ENCODE measurements at regions not wholly inside any gene's neighbourhood (a gene's known extent, or its start where the extent isn't known, plus 50 kb on each side); places are given as distances from the start of the nearest gene placed in this dataset.
"Not testable (repeated sequence)": the region's sequence is repeated elsewhere in the genome, so short reads cannot be mapped to it uniquely, and the experiment has no call there.

DNA sequence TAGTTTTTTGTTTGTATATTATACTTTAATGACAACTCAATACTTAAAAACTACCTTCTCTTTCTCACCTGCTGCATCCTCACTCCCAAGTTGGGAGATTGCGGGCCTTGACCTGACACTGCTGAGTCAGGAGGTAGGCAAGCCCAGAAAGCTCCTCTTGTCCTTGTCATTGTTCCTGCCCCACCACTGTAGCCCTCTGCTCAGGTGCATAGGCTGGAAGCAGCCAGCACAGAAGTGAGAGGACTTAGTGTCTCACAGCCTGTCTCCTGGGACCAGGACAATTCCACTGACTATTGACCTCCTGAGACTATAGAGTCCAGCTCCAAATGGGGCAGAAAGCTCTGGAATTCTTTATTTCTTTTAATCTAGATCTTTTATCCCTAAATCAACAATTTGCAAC is 123.5 kb upstream of the NDP start:
- no peak for DNase-seq

DNA sequence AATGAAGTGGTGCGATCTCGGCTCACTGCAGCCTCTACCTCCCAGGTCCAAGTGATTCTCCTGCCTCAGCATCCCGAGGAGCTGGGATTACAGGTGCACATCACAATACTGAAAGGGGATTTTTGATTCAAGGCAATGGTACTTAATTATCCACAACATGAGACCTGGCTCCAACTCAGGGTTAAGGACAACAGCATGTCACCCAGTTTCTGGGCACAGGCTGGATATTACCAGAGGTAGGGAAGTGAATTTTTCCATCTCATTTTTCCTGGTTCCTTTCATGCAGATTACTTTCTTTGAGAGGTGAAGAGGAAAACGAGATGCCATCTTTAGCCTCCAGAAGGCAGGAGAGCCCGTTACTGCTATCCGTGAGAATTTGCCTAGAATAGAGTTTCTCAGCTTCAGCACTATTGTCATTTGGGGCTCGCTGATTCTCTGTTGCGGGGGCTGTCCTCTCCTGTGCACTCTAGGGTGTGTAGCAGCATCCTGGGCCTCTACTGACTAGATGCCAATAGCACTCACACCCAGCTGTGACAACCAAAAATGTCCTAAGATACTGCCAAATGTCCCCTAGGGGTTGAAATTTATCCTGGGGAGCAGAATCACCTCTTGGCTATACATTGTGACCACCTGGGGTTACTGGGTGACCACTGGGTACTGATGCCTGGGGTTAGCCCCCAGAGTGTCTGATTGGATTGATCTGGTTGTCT is 121.8 kb upstream of the NDP start:
- no peak for DNase-seq

DNA sequence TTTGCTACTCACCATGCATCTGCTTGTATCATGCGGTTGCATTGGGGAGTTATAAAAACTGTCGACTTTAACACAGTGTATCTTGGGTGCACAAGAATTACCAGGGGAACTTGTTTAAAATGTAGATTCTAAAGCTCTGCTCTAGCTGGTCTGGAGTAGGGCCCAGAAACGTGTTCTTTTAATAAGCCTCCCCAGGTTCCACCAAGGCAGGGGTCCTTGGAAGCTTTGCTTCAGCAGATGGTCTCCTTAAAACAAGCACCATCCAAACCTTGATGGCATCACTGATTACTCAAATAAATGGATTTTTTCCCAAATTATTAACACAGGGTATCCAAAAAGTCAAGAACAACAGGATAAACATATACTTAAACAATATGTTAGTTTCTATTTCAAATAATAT is 120.2 kb upstream of the NDP start:
- no peak for DNase-seq

DNA sequence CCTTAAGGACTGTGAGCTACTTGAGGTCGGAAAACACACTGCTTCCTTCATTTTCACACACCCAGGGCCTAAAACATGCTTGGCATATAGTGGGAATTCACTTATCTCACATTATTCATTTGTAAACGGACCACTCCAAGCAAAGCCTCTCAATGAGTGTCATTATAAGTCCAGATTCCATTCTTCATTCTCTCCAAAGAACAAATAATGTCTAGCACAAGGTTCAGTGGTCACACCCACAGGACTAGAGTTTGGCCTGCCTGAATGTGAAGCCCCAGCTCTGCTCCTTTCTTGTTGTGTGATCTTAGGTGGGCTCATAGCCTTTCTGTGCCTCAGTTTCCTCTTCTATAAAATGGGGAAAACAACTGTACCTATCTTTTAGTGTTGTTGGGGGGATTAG is 119.6 kb upstream of the NDP start:
- no peak for DNase-seq

DNA sequence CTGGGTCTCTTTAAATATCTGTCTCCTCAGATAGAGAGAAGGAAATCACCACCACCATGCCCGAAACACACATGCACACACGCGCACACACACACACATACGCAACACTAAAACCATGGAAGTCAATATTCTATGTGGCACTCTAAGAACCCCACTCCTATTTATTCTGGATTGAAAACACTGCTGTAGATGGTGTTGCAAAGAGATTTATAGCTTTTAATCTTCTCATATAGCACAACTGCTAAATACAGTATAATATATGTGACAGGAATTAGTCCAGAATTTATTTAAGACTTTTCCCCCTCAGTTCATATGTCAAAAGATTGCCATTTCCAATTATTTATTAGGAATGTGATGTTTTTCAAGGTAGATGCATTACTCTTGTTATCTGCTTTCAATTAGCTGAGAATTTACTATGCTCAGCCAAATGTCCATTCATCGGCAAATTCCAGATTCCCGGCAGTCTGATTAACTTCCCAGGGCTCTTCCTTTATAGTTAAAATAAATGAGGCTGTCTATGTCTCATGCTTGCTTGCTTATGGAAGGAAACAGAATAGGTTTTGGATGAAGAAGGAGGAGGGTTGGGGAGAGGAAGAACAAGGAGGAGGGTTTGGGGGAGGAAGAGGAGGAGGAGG is 115.4 kb upstream of the NDP start:
- DNase-seq, result no peak

DNA sequence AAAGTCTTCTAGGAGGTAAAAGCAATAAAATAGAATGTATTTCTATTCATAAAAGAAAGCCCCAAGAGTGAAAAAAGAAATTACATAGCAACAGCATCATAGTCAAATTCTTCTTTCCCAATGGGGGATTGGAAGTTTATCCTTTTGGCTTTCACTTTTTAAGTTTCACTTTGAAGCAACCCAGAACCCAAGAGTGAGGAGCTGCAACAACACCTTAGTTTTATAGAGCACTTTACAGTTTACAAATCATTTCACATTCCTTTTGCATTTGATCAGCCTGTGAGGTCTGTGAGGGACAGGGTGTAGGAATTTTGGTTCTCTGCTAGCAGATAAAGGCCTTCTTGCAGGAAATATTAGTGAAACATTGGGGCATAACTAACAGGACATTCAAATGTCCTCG is 112.0 kb upstream of the NDP start:
- DNase-seq, result no peak

DNA sequence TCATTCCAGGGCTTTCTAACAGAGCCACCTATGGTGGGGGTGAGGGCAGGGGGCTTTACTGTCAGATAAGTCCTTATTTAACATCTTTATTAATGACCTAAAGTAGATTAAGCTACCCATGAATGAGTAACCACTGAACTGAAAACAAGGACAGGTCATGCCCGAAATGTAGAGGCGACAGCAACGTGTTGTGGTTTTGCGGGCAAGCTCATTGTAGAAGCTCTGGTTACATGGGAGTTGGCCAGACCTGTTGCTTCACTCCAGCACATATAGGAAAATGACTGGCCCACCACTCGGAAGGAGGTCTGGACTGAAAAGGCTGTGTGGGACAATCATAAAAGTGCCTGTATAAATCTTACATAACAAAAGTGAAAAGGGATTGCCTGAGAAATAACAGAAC is 109.6 kb upstream of the NDP start:
- DNase-seq, result peak; percentile 84

DNA sequence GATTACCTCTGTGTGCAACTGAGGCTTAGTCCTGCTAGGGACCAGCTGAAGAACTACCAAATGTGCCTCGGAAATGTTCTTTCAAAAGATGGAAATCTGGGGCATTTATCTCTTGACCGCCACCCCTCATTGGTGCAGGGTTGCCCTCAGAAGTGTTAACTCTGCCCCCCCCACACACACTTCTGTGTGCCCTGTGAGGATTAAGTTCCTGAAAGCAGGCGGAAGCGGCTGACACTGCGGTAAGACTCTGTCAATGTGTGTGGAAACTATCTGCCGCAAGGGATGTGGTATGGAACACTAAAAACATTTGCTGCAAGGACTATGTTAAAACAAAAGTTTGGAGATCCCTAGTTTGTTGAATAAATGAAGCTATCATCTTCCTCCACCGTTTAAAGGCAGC is 106.9 kb upstream of the NDP start:
- peak; percentile 92 for DNase-seq

DNA sequence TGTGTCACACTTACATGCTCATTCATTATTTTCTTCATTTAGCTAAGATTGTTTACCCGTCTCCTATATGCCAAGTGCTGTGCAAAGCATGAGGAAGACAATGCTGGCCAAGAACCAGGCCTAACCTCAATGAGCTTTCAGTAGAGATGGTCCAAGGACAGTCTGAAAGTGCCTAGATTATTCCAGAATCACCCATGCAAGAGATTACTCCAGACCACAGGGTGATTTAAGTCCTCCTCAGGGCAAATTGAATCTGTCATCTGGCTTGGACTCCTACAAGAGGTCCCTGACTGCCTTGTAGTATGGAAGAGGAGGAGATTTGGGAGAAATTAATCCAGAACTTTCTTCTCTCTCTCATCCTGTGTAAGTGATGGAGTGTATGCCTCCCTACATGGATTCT is 99.4 kb upstream of the NDP start:
- DNase-seq, result no peak

DNA sequence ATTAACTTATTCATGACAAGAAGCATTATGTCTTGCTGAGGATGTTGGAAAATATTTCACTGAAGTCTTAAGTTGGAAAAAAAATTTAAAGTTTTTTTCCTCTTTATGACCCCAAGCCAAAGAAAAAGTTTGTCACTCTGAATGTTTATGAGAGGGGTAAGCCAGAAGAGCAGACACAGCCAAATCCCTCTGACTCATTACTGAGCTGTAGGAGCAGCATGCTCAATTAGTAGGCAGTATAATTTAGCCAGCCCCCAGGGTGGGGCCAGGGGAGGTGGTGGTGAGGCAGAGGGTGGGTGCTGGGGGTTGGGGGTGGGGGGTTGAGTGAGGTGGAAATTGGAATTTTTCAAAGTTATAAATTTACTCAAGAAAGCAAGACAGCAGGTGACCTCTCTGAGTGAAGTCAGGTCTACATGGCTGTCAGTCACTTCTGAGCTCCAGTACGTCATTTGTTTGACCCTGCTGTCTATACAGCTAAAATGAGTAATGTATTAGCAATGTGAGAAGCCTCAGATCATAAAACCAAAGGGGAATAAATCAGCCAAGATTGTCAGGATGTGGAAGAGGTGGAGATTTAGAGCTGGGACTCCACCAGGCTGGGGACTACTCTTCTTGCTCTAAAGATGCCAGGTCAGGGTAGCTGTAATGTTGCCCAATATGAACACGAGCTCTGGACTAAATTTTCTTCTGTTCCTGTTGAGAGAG is 98.8 kb upstream of the NDP start:
- DNase-seq, result no peak

DNA sequence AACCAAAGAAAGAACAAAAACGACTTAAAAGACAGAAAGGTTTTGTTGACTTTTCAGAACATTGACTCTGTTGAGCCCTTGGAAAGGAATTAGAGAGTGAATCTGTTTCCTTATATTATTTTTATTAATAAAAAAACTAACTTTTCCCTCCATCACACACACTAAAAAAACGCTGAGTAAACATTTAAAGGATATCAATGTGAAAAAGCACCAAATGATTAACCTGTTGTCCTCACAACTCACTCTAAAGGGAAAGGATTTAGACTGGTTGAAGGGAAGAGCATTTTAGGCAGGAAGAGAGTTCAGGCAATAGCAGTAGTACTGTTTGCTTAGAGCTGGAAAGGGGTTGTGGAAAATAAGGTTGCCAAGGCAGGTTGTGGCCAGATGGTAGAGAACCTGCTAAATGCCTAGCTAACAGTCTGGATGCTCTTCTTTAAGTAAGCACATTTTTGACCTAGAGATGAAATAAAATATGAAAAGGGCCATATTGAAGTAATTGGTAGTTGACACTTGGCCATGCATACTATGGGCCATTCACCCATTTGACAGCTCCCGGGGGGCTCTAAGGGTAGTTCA is 98.0 kb upstream of the NDP start:
- DNase-seq, result no peak

DNA sequence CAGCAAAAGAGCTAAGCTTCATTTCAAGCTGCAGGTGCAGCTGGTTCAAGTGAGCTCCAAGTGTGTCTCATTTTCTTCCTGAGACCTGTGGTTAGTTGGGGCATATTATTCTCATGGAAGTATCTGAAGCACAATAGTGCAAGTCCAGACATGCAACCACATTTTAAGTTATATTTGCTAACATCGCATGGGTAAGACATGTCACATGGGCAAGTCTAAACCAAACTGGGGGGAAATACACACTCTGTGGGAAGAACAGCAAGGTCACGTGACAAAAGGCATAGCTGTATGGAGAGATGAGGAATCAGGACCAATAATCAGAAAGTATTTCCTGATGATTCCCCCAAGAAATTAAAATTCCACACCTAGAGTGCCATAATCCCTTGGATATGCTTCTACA is 94.9 kb upstream of the NDP start:
- no peak for DNase-seq

DNA sequence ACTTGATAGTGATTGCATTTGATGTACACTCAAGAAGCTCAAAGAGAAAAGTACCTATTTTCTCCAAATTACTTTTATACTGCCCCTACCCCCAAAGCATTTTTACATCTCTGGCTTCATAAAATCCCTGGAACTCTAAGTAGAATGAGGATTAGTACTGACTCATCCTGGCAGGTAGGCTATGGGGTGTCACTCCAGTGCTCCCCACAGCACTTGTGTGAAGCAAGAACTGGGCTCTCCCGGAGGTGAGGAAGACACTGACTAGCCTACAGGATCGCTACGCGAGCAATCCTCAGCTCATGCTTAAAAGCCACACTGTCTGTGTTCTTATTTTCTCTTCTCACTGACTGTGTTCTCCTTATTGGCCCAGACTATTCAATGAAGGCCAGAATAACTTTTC is 90.4 kb upstream of the NDP start:
- no peak for DNase-seq

DNA sequence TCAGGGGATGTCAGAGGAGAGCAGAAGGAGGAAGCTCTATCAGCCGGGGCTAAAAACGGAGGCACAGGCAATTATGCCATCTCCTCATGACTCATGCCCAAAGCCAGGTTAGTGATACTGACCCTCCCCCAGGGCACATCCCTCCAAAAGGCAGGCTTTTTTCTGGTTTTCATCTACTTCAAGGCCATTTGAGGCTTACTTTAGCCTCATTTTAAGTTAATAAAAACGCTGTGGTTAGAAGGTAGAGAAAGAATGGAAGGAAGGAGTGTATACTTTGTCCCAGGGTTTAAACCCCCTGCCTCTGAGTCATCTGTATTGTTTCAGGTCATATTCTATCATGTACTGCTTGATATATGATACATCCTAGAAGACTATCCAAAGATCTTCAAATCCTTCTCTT is 89.7 kb upstream of the NDP start:
- DNase-seq, result peak; percentile 32

DNA sequence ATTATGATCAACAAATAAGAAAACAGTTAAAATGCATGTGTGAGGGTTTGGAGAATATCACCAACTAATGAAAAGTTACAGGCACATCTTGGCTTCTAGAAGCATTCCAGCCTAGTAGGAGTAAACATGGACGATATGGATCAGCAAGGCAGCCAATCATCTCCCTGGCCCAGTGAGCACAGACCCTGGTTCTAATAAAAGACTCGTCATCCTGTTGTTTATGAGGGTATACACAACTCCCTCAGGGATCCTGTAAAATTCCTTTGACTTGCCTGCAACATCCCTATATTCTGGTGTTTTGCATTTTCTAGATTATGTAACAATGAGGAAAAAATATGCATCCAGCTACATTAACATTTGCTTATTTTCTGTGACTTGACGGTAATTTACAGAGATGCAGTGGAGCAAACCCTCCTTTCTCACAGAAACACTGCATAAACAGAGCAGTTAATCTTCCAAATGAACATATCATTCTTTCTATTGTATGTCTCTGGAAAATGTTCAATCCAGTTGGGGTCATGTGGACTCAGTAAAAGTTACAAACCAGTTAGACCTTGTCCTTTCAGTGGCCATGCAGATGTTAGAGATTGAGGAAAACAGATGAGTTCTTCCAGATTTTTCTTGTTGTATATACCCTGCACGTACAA is 88.9 kb upstream of the NDP start:
- no peak for DNase-seq

DNA sequence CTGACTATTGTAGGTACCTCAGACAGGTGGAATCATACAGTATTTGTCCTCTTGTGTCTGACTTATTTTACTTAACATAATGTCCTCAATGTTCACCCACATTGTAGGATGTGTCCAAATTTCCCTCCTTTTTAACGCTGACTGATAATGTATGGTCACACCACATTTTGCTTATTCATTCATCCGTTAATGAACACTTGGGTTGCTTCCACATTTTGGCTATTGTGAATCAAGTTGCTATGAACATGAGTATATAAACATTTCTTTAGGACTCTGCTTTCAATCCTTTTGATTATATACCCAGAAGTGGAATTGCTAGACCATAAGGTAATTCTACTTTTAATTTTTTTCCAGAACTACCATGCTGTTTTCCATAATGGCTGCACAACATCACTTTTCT is 87.0 kb upstream of the NDP start:
- DNase-seq, result no peak

DNA sequence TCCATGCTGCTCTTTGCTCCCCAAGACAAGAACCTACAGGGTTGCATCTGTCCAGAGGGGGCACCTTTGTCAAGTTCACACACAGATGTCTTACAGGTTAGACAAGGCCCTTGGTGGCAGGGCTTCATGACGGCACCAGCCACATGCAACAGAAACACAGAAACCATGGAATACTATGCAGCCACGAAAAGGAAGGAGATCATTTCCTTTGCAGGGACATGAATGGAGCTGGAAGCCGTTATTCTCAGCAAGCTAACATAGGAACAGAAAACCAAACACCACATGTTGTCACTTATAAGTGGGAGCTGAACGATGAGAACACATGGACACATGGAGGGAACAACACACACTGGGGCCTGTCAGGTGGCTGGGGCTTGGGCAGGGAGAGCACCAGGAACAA is 85.1 kb upstream of the NDP start:
- no peak for DNase-seq

DNA sequence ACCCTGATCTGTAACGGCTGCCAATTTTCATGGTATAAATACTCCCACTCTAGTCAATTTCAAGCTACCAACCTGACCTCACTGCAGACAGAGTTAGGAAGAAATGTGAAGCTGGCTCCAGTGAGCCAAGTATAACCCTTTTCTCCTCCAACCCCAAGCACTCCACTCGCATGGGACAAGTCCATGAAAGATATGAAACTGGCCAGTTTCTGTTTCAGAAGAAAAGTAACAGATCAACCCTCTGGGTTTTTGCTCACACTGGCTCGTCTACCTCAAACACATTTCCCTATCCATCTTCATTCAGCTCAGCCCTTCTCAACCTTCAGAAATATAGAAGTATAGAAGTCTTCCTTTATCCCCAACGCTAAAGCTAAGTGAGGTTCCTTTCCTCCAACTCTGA is 82.4 kb upstream of the NDP start:
- no peak for DNase-seq

DNA sequence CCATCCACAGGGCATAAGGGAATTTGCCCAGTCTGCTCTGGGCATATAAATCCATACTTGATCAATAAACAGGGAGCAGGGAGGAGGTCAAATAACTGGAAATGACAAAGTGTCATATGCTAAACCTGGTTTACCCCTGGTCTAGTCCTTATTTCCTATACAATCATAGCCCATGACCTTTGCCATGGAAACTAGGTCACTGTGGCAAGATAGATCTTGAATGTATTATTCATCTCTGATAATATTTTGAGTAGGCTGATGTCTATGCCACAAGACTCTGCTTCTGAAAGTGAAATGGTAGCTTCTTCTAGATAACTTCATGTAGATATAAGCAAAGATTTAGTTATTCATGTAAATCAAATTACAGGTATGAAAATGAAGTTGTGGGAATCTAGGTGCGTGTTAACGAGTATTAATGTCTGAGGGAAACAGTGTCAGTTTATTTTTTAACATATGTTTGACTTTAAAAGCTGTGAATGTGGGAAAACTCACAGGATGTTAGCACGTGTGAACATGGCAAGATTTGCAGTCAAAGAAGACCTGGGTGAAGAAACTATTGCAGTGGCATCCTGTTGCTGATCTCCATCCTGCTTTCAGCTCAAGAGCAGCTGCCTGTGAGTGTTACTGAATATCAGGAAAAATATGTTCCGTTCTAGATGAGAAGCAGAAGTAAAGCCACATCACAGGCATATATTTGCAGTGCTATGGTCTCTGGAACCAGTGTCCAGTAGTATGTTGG is 81.8 kb upstream of the NDP start:
- DNase-seq, result no peak

DNA sequence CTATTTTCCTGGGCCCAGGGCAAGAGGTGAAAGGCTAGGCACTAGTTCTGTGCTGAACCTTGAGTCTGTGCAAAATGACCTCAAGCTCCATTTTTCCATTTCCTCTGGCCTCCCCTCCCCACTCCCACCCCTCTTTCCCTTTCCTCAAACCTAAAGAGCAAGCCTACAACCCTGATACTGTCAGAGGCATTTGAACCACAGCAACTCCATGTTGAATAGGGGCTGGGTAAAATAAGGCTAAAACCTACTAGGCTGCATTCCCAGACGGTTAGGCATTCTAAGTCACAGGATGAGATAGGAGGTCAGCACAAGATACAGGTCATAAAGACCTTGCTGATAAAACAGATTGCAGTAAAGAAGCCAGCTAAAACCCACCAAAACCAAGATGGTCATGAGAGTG is 71.9 kb upstream of the NDP start:
- not testable (repeated sequence) for DNase-seq

DNA sequence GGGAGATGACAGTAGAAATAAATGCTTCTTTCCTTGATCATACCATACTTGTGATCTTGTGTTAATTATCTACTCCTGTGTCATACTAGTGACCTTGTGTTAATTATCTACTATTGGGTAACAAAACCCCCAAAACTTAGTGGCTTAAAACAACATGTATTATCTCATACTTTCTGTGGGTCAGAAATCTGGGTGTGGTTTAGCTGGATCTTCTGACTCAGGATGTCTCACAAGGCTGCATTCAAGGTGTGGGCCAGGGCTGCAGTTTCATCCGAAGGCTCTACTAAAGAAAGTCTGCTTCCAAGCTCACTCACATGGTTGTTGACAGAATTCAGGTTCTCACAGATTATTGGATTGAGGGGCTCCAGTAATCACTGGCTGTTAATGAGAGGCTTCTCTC is 70.3 kb upstream of the NDP start:
- no peak for DNase-seq

DNA sequence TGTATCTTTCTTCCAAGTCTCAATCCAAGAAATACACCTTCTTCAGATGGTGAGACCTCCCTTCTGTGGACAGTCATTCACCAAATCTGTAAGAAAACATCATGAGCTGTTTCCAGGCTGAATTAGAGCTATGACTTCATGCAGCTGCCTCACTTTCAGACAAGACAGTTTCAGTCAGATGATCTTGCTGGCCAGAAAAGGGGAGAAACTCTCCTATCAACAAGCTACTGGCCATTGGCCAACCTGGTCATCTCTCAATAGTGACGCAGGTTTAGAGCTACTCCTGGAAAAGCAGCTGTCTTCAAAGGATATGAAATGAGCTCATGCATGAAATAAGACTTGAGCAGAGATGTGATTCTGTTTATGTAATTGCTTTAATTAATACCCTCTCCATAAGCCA is 69.6 kb upstream of the NDP start:
- no peak for DNase-seq

DNA sequence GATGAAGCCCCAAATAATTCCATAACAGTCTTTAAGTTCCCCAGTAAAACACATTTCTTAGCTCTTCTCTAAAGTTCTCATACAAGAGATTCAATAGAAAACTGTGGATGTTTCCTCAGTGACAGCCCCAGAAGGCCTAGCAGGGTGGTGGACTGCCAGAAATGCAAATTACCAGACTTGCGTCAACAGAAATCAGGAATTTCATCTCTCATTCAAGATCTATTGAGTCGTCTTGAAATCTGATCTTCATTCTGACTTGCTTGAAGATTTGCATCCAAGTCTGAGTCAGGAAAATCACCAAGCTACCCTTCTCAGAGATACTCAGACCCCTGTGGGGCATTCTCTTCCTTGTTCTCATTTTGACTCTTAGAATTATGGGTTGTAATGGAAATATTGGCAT is 68.9 kb upstream of the NDP start:
- no peak for DNase-seq

Data from MV-4-11 (cell line).